Head of caudate nucleus (tissue), 42 donors: ENCODE measurements at regions not wholly inside any gene's neighbourhood (a gene's known extent, or its start where the extent isn't known, plus 50 kb on each side); places are given as distances from the start of the nearest gene placed in this dataset.
"Not testable (repeated sequence)": the region's sequence is repeated elsewhere in the genome, so short reads cannot be mapped to it uniquely, and the experiment has no call there.

Source experiments
- DNase-seq, 42 donors: peaks; one replicate each; pipeline versions ENCODE4 v3.0.0 to v3.0.0-alpha.2; 2020 to 2021; ENCODE audit warnings: mixed read lengths in 7 of 42
- intact Hi-C: fragments of 100-400 bp; cut with DNase I; formaldehyde crosslinking; loops from one replicate; pipeline ENCODE4 v1.15.0; 2022

- intact Hi-C loops, result loop anchor here (10.0 kb wide), 1 partner anchor 57 kb away; no protein-coding TSS in a partner anchor
- DNase-seq, result no peak
Observed at GRCh38 chr16:63187638-63188037, 1151.4 kb upstream of the CDH8 start.

GRCh38 chr16:63185235-63185780 lies 1149.1 kb upstream of the CDH8 start:
- intact Hi-C loops, result loop anchor here (10.0 kb wide), 1 partner anchor 59 kb away; no protein-coding TSS in a partner anchor
- DNase-seq, result no peak

DNA sequence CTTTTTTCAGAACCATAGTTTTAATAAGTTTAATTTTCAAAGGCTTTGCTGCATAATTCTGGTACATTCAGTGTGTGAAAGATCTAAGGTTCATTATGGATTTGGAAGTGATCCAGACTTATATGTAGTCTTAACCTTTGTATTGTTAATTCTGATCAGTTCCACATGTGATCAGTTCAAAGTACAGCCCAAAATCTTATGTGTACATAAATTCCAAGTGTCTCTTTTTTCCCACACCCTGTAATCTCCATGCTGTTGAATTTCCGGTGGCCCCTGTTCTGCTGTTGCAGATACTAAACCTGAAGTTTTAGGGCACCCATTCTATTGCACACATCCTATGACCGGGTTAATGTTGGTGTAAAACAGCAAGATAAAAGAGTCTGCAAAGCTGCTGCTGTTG lies 1147.5 kb upstream of the CDH8 start:
- no peak for DNase-seq
- intact Hi-C loops, result loop anchor here (10.0 kb wide), 1 partner anchor 61 kb away; no protein-coding TSS in a partner anchor

GRCh38 chr16:63175313-63175712 lies 1139.1 kb upstream of the CDH8 start:
- DNase-seq, result no peak
- intact Hi-C loops, result no loop called here

DNA sequence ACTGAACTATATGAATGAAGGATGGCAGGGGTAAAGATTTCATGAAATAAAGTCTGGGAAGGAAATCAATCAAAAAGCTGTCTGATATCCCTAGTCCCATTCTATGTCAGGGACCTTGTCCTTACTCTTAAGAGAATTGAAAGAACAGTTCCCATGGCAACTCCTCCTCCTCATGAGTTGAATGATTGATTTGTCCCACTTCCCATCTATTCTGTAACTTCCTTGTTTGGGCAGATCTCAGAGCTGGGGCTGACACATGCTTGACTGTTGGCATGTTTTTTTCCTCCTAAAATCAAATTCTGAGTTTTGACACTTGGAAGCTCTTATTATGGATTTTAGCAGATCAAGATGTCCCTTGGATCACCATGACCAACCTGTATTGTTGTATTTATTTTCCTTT lies 1138.6 kb upstream of the CDH8 start:
- intact Hi-C loops, result no loop called here
- peak in 20 of 42 donors; percentile 3 to 68 (median 22) for DNase-seq

DNA sequence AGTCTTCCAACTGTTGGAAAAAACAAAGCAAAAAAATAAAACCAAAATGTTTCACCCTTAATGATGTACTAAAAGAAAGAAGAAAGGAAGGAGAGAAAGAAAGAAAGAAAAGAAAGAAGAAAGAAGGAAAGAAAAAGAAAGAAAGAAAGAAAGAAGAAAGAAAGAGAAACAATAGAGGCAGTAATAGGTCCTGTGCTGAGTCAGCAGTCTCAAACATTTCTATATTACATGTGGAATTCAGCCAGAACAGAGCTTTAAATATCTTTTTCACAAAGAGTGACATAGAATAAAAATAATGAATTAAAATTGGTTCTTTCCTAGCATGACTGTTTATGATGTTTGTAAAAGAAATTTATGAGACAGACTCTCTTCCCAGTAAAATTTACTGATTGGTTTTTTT lies 1135.3 kb upstream of the CDH8 start:
- no peak for DNase-seq
- intact Hi-C loops, result no loop called here

DNA sequence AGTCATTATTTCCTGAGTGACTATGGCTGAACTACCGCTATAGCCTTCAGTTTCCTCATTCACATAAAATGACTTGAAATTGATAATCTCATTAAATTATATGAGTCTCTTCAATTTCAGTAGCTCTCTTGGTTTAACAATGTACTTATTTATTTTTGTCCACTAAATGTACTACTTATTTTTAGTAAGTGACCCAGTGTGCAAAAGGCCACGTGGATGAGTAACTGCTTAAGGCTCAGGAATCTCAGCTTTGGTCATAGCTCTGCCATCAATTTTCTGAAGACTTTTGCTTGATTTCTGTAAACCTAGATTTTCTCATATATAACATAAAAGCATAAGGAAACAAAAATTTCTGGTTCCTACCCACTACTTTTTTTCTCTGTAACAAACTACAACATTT lies 1132.9 kb upstream of the CDH8 start:
- no peak for DNase-seq

GRCh38 chr16:63157818-63158217 lies 1121.6 kb upstream of the CDH8 start:
- no peak for DNase-seq
- intact Hi-C loops, result no loop called here

More for the DNA sequence above, 1132.9 kb upstream of the CDH8 start:
- intact Hi-C loops, result no loop called here

- intact Hi-C loops, result no loop called here
- no peak for DNase-seq
Observed at GRCh38 chr16:63146251-63146650, 1110.0 kb upstream of the CDH8 start.

- DNase-seq, result no peak
- intact Hi-C loops, result no loop called here
Observed at GRCh38 chr16:63145411-63145810, 1109.2 kb upstream of the CDH8 start.

GRCh38 chr16:63135069-63135468 lies 1098.8 kb upstream of the CDH8 start:
- intact Hi-C loops, result no loop called here

GRCh38 chr16:63131503-63131902 lies 1095.3 kb upstream of the CDH8 start:
- intact Hi-C loops, result no loop called here
- DNase-seq, result no peak

More at GRCh38 chr16:63135069-63135468, 1098.8 kb upstream of the CDH8 start:
- DNase-seq, result no peak

DNA sequence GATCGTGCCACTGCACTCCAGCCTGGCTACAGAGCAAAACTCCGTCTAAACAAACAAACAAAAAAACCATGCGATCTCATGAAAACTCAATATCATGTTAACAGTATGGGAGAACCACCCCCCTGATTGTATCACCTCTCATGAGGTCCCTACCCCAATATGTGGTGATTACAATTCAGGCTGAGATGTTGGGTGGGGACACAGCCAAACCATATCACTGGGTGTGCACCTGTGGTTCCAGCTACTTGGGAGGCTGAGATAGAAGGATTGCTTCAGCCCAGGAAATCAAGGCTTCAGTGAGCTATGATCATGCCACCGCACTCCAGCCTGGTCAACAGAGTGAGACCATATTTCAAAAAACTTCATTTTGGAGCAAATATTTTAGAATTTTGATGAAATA lies 1094.7 kb upstream of the CDH8 start:
- intact Hi-C loops, result no loop called here
- no peak for DNase-seq

- DNase-seq, result no peak
- intact Hi-C loops, result no loop called here
Observed at GRCh38 chr16:63129411-63130125, 1093.3 kb upstream of the CDH8 start.

DNA sequence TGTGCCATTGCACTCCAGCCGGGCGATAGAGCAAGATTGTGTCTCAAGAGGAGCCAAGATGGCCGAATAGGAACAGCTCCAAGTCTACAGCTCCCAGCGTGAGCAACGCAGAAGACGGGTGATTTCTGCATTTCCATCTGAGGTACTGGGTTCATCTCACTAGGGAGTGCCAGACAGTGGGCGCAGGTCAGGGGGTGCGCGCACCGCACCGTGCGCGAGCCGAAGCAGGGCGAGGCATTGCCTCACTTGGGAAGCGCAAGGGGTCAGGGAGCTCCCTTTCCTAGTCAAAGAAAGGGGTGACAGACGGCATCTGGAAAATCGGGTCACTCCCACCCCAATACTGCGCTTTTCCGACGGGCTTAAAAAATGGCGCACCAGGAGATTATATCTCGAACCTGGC lies 1083.7 kb upstream of the CDH8 start:
- intact Hi-C loops, DNase-seq: not testable (repeated sequence)

DNA sequence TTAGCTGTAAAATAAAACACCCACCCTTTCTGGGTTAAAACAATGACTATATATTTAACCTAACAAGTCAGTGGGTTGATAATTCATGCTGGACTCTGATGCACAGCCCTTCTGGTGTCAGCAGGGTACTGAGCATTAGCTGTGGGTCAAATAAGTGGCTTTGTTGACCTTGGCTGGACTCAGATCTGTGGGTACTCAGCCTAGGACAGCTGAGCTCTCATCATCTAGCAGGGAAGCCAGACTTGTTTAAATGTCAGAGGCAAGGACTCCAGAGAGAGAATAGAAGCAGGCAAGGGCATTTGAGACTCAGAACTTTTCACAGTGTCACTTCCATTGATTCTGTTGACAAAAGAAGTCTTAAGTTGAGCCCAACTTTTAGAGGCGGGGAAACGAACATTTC lies 1063.8 kb upstream of the CDH8 start:
- DNase-seq, result no peak
- intact Hi-C loops, result no loop called here

GRCh38 chr16:63096857-63097256 lies 1060.6 kb upstream of the CDH8 start:
- DNase-seq, result no peak
- intact Hi-C loops, result no loop called here

DNA sequence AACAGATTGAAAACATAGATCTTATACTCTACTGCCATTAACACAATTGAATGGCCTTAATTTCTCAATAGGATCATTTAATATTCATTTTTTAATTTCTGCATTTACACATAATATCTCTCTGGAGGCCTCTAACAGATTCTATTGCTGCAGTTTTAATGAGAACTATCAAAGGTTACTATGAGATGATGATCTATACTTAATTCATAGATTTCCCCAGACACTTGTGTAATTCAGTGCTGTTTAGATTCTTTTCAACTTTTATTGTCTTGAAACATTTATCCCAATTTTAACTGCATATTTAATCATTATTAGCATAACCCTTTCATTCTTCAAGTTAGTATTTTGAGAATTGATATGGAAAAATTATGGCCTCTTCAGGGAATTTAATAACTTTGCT lies 1056.5 kb upstream of the CDH8 start:
- no peak for DNase-seq
- intact Hi-C loops, result no loop called here

GRCh38 chr16:63082101-63082500 lies 1045.9 kb upstream of the CDH8 start:
- intact Hi-C loops, result no loop called here
- DNase-seq, result no peak

DNA sequence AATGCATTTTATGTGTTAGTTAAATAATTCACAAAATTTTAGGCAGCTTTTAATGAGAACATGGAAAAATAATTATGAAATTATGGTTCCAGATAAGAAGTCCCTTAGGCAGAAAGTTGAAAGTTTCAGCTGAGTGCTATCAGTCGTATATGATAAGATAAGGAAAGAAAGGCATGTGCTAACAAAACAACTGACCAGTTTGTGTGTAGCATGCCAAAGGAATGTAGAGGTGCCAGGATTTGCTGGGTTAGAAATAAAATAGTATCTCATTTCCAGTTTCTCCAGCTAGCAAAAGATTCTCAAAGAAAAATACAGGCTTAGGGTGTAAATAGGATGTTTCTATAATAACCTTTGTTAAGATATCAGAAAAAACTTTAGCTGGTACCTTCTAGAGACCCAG lies 1044.5 kb upstream of the CDH8 start:
- intact Hi-C loops, result no loop called here
- no peak for DNase-seq

- intact Hi-C loops, result no loop called here
- DNase-seq, result no peak
Observed at GRCh38 chr16:63069047-63069446, 1032.8 kb upstream of the CDH8 start.
